Rectal smooth muscle tissue (tissue), 1 donor: ENCODE measurements at regions not wholly inside any gene's neighbourhood (a gene's known extent, or its start where the extent isn't known, plus 50 kb on each side); places are given as distances from the start of the nearest gene placed in this dataset.

ENCODE experiments used
- H3K27ac ChIP-seq: one replicate; pipeline ENCODE4 v1.7.0; 2013; ENCODE audit warnings: low read depth, low read length, inconsistent platforms
- H3K27me3 ChIP-seq: one replicate; pipeline ENCODE4 v1.7.0; 2013; ENCODE audit warnings: low read length; ENCODE audit not compliant: control insufficient read depth, insufficient read depth
- H3K36me3 ChIP-seq: one replicate; pipeline ENCODE4 v1.7.0; 2013; ENCODE audit warnings: low read length; ENCODE audit not compliant: control insufficient read depth, insufficient read depth
- H3K4me1 ChIP-seq: one replicate; pipeline ENCODE4 v1.7.0; 2013; ENCODE audit warnings: low read length; ENCODE audit not compliant: control insufficient read depth, insufficient read depth
- H3K4me3 ChIP-seq: one replicate; pipeline ENCODE4 v1.7.0; 2013; ENCODE audit warnings: low read length
- H3K9ac ChIP-seq: one replicate; pipeline ENCODE4 v1.7.0; 2013; ENCODE audit warnings: low read length

- Histone ChIP-seq H3K27ac (no peak overlapping the region), H3K9ac (no peak overlapping the region), H3K27me3 (no peaks in the 10 kb centered on the region), H3K4me1 (no peaks in the 10 kb centered on the region), H3K4me3 (no peak overlapping the region), H3K36me3 (no peaks in the 10 kb centered on the region)
Observed at GRCh38 chr4:11132478-11132877, 296.2 kb downstream of the HS3ST1 start.

GRCh38 chr4:11131491-11131890, 297.2 kb downstream of the HS3ST1 start:
- Histone ChIP-seq H3K9ac (no peak overlapping the region), H3K4me3 (no peak overlapping the region), H3K27me3 (no peaks in the 10 kb centered on the region), H3K4me1 (no peaks in the 10 kb centered on the region), H3K27ac (no peak overlapping the region), H3K36me3 (no peaks in the 10 kb centered on the region)

GRCh38 chr4:11130195-11130970, 298.3 kb downstream of the HS3ST1 start:
- H3K36me3 ChIP-seq: no peaks in the 10 kb centered on the region
- H3K9ac ChIP-seq: no peak overlapping the region
- no peaks in the 10 kb centered on the region for H3K27me3 ChIP-seq
- no peak overlapping the region for H3K4me3 ChIP-seq
- no peaks in the 10 kb centered on the region for H3K4me1 ChIP-seq
- H3K27ac ChIP-seq: no peak overlapping the region

DNA sequence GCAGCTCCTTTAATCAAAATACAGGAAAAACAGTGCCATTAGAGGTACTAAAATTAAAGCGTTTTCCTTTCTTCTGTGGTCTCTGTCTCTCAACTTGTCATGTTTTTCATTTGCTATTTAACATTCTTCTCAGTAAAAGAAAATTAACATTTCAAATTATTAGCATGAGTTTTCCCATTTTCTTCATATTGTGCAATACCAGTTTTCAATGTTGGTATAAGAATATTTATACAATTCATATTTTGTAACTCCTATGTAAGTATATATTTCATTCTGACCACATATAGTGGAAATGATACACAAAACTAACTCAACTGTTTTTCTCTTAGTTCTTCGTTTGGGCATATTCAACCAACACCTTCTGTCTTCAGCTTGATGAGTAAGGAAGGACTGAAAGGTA, 308.3 kb downstream of the HS3ST1 start:
- no peaks in the 10 kb centered on the region for H3K4me1 ChIP-seq
- no peaks in the 10 kb centered on the region for H3K36me3 ChIP-seq
- H3K4me3 ChIP-seq: no peak overlapping the region
- no peaks in the 10 kb centered on the region for H3K27me3 ChIP-seq
- H3K9ac ChIP-seq: no peak overlapping the region
- no peak overlapping the region for H3K27ac ChIP-seq

DNA sequence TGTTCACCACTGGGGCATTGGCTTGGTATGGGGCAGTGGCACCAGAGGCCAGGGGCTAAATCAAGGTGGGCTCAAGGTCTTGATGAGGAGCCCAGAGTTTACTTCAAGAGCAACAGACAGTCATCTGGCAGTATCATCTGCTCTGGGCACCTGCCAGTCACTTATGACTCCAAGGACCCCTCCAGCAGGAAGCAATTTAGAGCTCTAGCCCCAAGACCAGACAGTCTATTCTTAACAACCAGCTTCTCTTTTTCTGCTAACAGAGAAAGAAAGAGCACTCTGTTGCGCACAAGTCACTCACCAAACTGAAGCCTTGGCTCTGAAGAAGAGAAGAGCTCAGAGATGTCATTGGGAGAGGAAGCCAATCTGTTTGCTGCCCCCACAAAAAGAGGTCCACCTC, 309.2 kb downstream of the HS3ST1 start:
- Histone ChIP-seq H3K4me1 (no peaks in the 10 kb centered on the region), H3K27me3 (no peaks in the 10 kb centered on the region)

DNA sequence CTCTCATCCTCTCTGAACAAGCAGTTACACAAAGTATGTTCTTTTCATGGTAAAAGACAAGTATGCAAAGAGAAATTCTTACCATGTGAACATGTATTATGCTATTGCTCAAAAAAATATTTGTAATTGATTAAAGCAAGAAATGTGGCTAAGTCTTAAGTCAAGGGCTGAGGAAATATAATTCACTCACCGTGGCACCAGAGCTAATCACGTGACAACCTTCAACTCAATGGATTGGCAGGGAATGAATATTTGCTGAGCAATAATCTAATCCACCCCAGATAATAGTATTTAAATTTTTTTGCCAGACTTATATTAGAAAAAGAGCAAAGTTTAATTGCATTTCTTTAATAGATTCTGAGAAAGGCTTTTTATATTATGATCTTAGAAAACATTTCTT, 310.2 kb downstream of the HS3ST1 start:
- no peaks in the 10 kb centered on the region for H3K27me3 ChIP-seq
- H3K4me1 ChIP-seq: no peaks in the 10 kb centered on the region
- no peak overlapping the region for H3K27ac ChIP-seq
- no peak overlapping the region for H3K4me3 ChIP-seq
- no peak overlapping the region for H3K9ac ChIP-seq
- H3K36me3 ChIP-seq: no peaks in the 10 kb centered on the region

More for the DNA sequence above, 309.2 kb downstream of the HS3ST1 start:
- H3K27ac ChIP-seq: no peak overlapping the region
- no peak overlapping the region for H3K9ac ChIP-seq
- no peaks in the 10 kb centered on the region for H3K36me3 ChIP-seq
- no peak overlapping the region for H3K4me3 ChIP-seq

GRCh38 chr4:11116940-11117339, 311.8 kb downstream of the HS3ST1 start:
- no peak overlapping the region for H3K4me3 ChIP-seq
- no peaks in the 10 kb centered on the region for H3K4me1 ChIP-seq
- no peak overlapping the region for H3K9ac ChIP-seq
- H3K27me3 ChIP-seq: no peaks in the 10 kb centered on the region
- H3K27ac ChIP-seq: no peak overlapping the region
- no peaks in the 10 kb centered on the region for H3K36me3 ChIP-seq

DNA sequence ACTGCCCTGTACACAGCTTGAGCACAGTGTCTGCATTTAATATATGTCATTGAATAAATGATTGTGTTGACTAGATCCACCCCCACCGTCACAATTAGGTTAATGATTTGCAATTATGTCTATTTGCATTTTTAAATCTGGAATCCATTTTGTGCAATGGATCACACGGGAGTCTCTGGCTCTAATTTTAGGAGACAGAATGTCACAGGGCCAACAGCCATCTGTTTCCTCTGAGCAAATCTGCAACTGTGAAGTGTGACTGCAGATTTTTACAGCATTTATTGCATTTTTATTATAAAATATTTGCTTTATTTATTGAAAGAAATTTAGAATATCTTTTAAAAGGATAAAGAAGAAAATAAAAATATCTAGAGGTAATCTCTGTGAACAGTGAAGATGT, 316.8 kb downstream of the HS3ST1 start:
- H3K9ac ChIP-seq: no peak overlapping the region
- no peaks in the 10 kb centered on the region for H3K27me3 ChIP-seq
- no peak overlapping the region for H3K27ac ChIP-seq
- H3K4me1 ChIP-seq: no peaks in the 10 kb centered on the region
- H3K4me3 ChIP-seq: no peak overlapping the region
- H3K36me3 ChIP-seq: no peaks in the 10 kb centered on the region

GRCh38 chr4:11111370-11111769, 317.3 kb downstream of the HS3ST1 start:
- Histone ChIP-seq H3K36me3 (no peaks in the 10 kb centered on the region), H3K27me3 (no peaks in the 10 kb centered on the region), H3K4me1 (no peaks in the 10 kb centered on the region), H3K9ac (no peak overlapping the region), H3K4me3 (no peak overlapping the region), H3K27ac (no peak overlapping the region)

DNA sequence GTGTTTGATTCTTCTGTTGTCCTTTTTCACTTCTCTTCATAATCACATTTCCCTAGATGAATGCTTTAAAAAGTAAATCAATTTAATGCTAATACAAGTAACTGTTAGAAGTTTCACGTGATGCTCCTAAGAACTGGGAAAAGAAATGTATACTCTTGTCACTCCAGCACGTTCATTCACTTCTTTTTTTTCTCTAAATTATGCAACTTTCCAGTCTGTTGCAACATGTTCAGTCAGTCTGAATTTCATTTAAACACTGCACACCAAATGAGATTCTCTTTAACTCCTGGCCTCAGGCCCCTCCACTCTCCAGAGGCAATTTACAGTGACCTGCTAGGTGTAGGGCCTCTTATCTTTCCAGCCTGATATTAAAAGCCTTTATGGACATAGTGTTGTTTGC, 321.9 kb downstream of the HS3ST1 start:
- Histone ChIP-seq H3K27ac (no peak overlapping the region), H3K4me1 (no peaks in the 10 kb centered on the region), H3K4me3 (no peak overlapping the region), H3K36me3 (no peaks in the 10 kb centered on the region), H3K27me3 (no peaks in the 10 kb centered on the region), H3K9ac (no peak overlapping the region)

DNA sequence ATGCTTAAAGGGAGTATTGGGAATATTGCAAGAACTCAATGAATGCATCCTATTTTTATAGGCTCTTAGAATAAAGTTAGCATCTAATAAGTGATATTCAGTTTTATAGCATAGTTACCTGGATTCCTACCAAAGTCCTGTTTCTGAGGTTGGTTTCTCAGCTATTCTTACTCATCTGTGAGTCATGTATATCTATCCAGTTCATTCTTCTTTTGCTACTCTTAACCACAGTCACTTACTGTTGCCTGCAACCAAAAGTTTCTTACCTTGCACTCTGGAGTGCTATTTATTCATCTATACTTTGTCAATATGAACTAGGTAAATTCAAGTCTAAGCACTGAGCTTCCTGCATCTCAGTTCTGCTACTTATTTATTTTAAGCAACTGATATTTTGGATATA, 322.5 kb downstream of the HS3ST1 start:
- no peaks in the 10 kb centered on the region for H3K4me1 ChIP-seq
- no peak overlapping the region for H3K4me3 ChIP-seq
- H3K9ac ChIP-seq: no peak overlapping the region
- no peaks in the 10 kb centered on the region for H3K36me3 ChIP-seq
- no peak overlapping the region for H3K27ac ChIP-seq
- no peaks in the 10 kb centered on the region for H3K27me3 ChIP-seq

GRCh38 chr4:11105715-11106114, 323.0 kb downstream of the HS3ST1 start:
- Histone ChIP-seq H3K27me3 (no peaks in the 10 kb centered on the region), H3K9ac (no peak overlapping the region), H3K4me1 (no peaks in the 10 kb centered on the region), H3K4me3 (no peak overlapping the region), H3K36me3 (no peaks in the 10 kb centered on the region), H3K27ac (no peak overlapping the region)

DNA sequence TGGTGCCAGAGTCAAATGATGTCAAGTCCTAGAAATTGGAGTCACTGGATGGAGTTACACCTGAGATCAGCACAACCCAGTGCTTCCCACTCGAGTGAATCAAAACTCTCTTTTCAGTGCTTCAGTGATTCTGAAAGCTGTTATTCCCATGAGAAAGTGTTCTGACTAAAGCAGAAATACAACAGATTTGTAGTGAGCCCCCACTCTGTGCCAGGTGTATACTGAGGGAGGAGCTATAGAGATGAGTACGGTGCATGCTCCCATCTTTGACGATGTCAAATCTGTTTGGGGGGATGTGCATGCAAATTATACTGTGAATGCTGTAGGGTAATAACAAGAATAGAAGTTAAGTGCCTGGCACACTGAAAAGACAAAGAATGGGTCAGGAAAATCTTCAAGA, 330.2 kb downstream of the HS3ST1 start:
- Histone ChIP-seq H3K36me3 (no peaks in the 10 kb centered on the region), H3K27ac (no peak overlapping the region), H3K9ac (no peak overlapping the region), H3K27me3 (no peaks in the 10 kb centered on the region), H3K4me3 (no peak overlapping the region), H3K4me1 (no peaks in the 10 kb centered on the region)
